Peyer's patch (tissue), 4 donors: ENCODE measurements at regions not wholly inside any gene's neighbourhood (a gene's known extent, or its start where the extent isn't known, plus 50 kb on each side); places are given as distances from the start of the nearest gene placed in this dataset.
A peak's percentile ranks its signal among the peaks of the same experiment; 100 is the strongest.

Experiments used
- DNase-seq, 3 donors: peaks; one replicate each; pipeline ENCODE4 v3.0.0-alpha.2; 2017 to 2019
- H3K27ac ChIP-seq, 4 donors: fragments of 200-600 bp; sonication (generic); one replicate each; pipeline ENCODE4 v1.5.1; 2016 to 2019
- H3K27me3 ChIP-seq, 2 donors: fragments of 200-600 bp; sonication (generic); one replicate each; pipeline ENCODE4 v1.5.1; 2019
- H3K36me3 ChIP-seq, 3 donors: fragments of 200-600 bp; sonication (generic); one replicate each; pipeline ENCODE4 v1.5.1; 2016 to 2019
- H3K4me1 ChIP-seq, 4 donors: fragments of 200-600 bp; sonication (generic); one replicate each; pipeline ENCODE4 v1.5.1; 2016 to 2019
- H3K4me3 ChIP-seq, 4 donors: fragments of 200-600 bp; sonication (generic); 1 replicate in 3 of 4; 2 replicates in 1 of 4; pipeline ENCODE4 v1.5.1; 2016 to 2019; ENCODE audit warnings: mild to moderate bottlenecking in 1 of 4
- H3K9me3 ChIP-seq, 4 donors: fragments of 200-600 bp; sonication (generic); one replicate each; pipeline ENCODE4 v1.5.1; 2016 to 2019; ENCODE audit warnings: mild to moderate bottlenecking in 1 of 4
- POLR2A ChIP-seq, 2 donors: fragments of 450-650 bp; IDR thresholded peaks; one replicate each; pipeline ENCODE4 v1.5.1; 2017; ENCODE audit warnings: antibody characterized with exemption in 2 of 2, mild to moderate bottlenecking in 2 of 2, moderate library complexity in 2 of 2
- TF ChIP-seq, protein P1 (sequence below), 6 experiments: fragments of 450-650 bp in 4 of 6; fragments of 200-600 bp in 2 of 6; sonication (generic) in 1 of 6; IDR thresholded peaks; one replicate each; pipeline ENCODE4 v1.5.1; 2017 to 2019; ENCODE audit warnings: antibody characterized with exemption in 6 of 6, mild to moderate bottlenecking in 3 of 6, moderate library complexity in 1 of 6

DNA sequence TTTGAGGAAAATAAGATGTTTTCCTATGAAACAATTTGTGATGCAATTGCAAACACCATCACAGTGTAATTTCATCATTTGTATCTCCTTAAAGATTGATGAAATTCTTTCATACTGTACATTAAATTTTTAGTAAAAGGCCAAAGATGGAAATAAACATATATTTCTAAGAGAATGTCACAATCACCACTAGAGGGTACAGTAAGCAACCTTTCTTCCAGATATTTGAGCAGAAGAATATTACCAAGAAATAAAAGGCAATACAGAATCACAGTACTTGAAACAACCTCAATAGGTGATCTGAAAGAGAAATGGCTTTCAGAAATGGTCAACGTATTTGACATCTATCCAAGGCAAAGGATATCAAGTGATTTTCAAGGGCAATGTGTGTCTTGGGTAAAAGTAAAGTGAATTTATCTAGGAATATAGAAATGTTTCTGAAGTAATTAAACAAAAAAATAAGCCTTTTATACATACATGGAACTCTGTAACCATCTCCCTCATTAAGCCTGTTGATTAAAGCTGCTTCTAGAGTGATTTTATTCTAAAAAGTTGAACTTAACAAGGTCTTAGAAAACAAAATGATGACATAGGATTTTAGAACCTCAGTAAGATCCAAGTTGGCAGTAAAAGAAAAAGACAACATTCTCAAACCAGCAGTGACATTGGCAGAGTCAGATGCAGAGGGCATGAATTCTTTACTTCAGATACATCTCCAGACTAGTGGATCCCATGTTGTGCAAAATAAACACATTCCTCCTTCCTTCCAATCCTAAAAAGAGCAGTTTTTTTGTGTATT lies 90.3 kb upstream of the SESTD1 start:
- H3K4me1 ChIP-seq, result no peaks in the 10 kb centered on the region
- H3K27ac ChIP-seq, result no peak overlapping the region
- DNase-seq, result no peak
- H3K9me3 ChIP-seq, result no peaks in the 10 kb centered on the region
- no peak for TF ChIP-seq POLR2A (IDR thresholded peaks at IDR 0.05)
- TF ChIP-seq, protein P1, sequence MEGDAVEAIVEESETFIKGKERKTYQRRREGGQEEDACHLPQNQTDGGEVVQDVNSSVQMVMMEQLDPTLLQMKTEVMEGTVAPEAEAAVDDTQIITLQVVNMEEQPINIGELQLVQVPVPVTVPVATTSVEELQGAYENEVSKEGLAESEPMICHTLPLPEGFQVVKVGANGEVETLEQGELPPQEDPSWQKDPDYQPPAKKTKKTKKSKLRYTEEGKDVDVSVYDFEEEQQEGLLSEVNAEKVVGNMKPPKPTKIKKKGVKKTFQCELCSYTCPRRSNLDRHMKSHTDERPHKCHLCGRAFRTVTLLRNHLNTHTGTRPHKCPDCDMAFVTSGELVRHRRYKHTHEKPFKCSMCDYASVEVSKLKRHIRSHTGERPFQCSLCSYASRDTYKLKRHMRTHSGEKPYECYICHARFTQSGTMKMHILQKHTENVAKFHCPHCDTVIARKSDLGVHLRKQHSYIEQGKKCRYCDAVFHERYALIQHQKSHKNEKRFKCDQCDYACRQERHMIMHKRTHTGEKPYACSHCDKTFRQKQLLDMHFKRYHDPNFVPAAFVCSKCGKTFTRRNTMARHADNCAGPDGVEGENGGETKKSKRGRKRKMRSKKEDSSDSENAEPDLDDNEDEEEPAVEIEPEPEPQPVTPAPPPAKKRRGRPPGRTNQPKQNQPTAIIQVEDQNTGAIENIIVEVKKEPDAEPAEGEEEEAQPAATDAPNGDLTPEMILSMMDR (IDR thresholded peaks at IDR 0.05), result peak in 1 of 6 experiments; percentile 2
- no peak overlapping the region for H3K4me3 ChIP-seq
- no peaks in the 10 kb centered on the region for H3K27me3 ChIP-seq
- H3K36me3 ChIP-seq, result no peaks in the 10 kb centered on the region

DNA sequence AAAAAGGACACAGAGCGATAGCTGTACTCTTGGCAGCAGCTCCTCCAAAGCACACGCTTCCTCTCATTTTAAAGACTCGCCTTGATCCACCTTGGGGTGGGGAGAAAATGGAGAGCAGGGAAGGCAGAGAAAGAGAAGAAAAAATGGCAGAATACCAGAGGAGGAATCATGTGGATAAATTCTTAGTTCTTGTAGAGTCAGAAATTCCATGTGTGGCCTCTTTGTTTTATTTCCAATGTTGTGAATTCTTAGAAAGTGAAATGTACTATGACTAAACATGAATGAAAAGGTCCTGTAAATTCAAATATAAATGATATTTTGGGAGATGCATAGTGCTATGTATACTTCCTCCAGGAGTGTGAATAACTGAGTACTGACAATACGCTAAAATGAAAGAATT lies 89.7 kb upstream of the SESTD1 start:
- no peak for DNase-seq
- Histone ChIP-seq H3K4me3 (no peak overlapping the region), H3K9me3 (no peaks in the 10 kb centered on the region), H3K27me3 (no peaks in the 10 kb centered on the region), H3K36me3 (no peaks in the 10 kb centered on the region), H3K27ac (no peak overlapping the region), H3K4me1 (no peaks in the 10 kb centered on the region)
- no peak for TF ChIP-seq POLR2A (IDR thresholded peaks at IDR 0.05)
- TF ChIP-seq, protein P1 (IDR thresholded peaks at IDR 0.05), result no peak

DNA sequence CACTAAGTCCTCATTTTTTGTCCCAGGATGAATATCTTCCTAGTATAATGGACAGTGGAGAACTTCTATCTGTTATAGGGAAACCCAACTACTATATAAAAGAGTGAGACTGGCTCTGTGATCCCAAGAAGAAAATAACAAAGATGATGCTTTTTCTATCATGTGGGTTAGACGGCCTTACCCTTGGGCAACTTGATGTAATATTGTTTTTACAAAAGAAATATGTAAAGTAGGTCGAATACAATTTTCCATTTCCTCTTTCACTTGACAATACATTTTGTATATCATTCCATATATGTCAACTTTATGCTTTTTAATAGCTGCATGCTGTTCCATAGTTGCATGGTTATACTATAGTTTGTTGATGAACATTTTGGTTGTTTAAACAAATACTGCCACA lies 87.5 kb upstream of the SESTD1 start:
- no peaks in the 10 kb centered on the region for H3K9me3 ChIP-seq
- no peaks in the 10 kb centered on the region for H3K4me1 ChIP-seq
- no peaks in the 10 kb centered on the region for H3K27me3 ChIP-seq
- TF ChIP-seq, protein P1 (IDR thresholded peaks at IDR 0.05), result no peak
- no peak for TF ChIP-seq POLR2A (IDR thresholded peaks at IDR 0.05)
- no peak overlapping the region for H3K4me3 ChIP-seq
- H3K36me3 ChIP-seq, result no peaks in the 10 kb centered on the region
- DNase-seq, result no peak
- no peak overlapping the region for H3K27ac ChIP-seq

DNA sequence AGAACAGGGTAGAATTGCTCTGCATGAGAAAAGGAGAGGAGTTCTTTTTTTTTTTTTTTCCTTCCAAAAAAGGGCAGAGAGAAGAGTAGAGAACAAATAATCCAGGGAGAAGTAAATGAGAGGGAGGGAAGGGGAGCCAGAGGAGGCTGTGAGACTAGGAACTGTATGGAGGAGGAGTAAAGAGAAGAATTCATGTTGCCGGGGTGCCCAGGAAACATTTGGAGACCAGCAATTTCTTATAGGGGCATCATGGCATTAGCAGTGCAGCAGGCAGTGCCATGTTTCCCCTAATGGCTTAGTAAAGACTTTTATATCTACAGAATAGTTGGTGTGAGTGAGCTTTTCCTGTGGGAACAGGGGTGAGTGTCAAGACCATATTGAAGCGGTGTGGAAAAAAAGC lies 86.4 kb upstream of the SESTD1 start:
- H3K9me3 ChIP-seq, result no peaks in the 10 kb centered on the region
- TF ChIP-seq POLR2A (IDR thresholded peaks at IDR 0.05), result no peak
- TF ChIP-seq, protein P1 (IDR thresholded peaks at IDR 0.05), result no peak

DNA sequence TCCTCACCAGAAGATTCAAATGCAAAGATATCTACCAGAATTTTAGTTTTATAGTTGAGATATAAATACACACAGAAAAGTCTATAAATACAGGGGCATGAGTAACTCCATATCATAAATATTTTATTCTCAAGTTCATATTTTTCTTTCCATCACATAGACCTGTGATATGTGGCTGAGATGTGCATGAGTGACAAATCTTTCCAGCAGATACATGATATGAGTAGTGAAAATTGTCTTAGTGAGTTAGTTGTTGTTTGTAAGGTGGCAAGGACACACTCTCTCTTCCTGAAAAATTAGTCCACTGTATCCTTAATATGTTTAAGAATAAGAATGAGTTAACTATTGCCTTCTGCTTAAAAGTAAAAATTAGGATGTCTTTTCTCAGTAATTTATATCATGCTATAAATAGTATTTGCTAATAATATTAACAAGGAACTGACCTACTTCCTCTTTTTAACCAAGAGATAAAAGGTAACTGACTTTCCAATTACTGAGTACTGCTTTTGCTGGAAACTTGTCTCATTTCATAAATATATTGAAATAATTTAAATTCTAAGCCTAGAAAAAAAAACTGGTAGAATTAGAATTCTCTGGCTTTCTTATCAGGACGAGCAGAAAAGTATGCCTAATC lies 85.2 kb upstream of the SESTD1 start:
- no peak for DNase-seq
- no peaks in the 10 kb centered on the region for H3K9me3 ChIP-seq
- no peak overlapping the region for H3K27ac ChIP-seq
- H3K4me1 ChIP-seq, result peaks cover 0 to 4% (median 0%) of the 10 kb centered on the region in 4 donors
- H3K4me3 ChIP-seq, result no peak overlapping the region
- no peaks in the 10 kb centered on the region for H3K36me3 ChIP-seq
- no peaks in the 10 kb centered on the region for H3K27me3 ChIP-seq
- no peak for TF ChIP-seq POLR2A (IDR thresholded peaks at IDR 0.05)
- TF ChIP-seq, protein P1 (IDR thresholded peaks at IDR 0.05), result no peak

More for the DNA sequence above, 86.4 kb upstream of the SESTD1 start:
- H3K27ac ChIP-seq, result no peak overlapping the region
- DNase-seq, result no peak
- H3K4me1 ChIP-seq, result no peaks in the 10 kb centered on the region
- H3K27me3 ChIP-seq, result no peaks in the 10 kb centered on the region
- H3K36me3 ChIP-seq, result no peaks in the 10 kb centered on the region
- no peak overlapping the region for H3K4me3 ChIP-seq
